ENCODE measurements at regions not wholly inside any gene's neighbourhood (a gene's known extent, or its start where the extent isn't known, plus 50 kb on each side); places are given as distances from the start of the nearest gene placed in this dataset.

DNA sequence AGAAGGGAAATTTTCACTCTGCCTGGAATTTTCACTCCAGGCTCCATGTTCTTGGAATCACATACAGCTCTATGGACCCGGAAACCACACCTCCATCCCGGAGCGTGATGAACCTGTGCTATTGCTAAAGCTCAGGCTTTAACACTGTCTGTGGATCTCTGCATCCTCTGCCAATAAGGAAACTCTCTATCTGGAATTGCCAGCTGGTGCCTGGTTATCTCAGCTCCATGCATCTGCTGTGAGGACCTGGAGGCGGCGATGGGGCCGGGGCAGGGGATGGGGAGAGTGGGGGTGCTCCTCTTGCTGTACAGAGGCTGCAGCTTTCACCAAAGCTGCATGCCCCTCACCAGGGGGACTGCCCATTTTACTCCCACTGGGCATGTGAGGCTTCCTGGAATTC is 754.0 kb upstream of the SOX11 start:
- Histone ChIP-seq H3F3A (ENCODE audit: control insufficient read depth, insufficient read depth) (no peaks in the 10 kb centered on the region), H3K9me3 (ENCODE audit: control insufficient read depth, insufficient read depth, low read length) (peaks cover 6% of the 10 kb centered on the region; the same call in 1 of the 2 replicates), H3K27me3 (ENCODE audit: control insufficient read depth, low read length) (no peaks in the 10 kb centered on the region), H3K36me3 (ENCODE audit: control insufficient read depth, low read length) (no peaks in the 10 kb centered on the region), H3K4me2 (ENCODE audit: low read length) (no peak overlapping the region), H3K79me2 (ENCODE audit: control insufficient read depth, low read length) (no peaks in the 10 kb centered on the region), H3K9me2 (replicated peaks; ENCODE audit: control insufficient read depth, low read length) (no peaks in the 10 kb centered on the region), H3K27ac (ENCODE audit: low read depth, low read length) (no peak overlapping the region), H4K20me1 (ENCODE audit: control insufficient read depth, insufficient read depth, low read depth, low read length) (no peaks in the 10 kb centered on the region), H3K4me1 (ENCODE audit: control insufficient read depth, low read length) (no peaks in the 10 kb centered on the region), H3K4me3 (ENCODE audit: low read length) (no peak overlapping the region)
- no peak for TF ChIP-seq CTCF (IDR thresholded peaks at IDR 0.05; ENCODE audit: low read depth, low read length, poor library complexity, severe bottlenecking)
- no peak for TF ChIP-seq EZH2phosphoT487 (IDR thresholded peaks at IDR 0.05; ENCODE audit: borderline replicate concordance, low read length)

GRCh38 chr2:4942441-4942840 is 749.7 kb upstream of the SOX11 start:
- H3K27me3 ChIP-seq (ENCODE audit: control insufficient read depth, low read length), result no peaks in the 10 kb centered on the region
- no peaks in the 10 kb centered on the region for H3F3A ChIP-seq (ENCODE audit: control insufficient read depth, insufficient read depth)
- H3K9me2 ChIP-seq (replicated peaks; ENCODE audit: control insufficient read depth, low read length), result no peaks in the 10 kb centered on the region
- no peaks in the 10 kb centered on the region for H3K4me1 ChIP-seq (ENCODE audit: control insufficient read depth, low read length)
- no peaks in the 10 kb centered on the region for H4K20me1 ChIP-seq (ENCODE audit: control insufficient read depth, insufficient read depth, low read depth, low read length)
- no peak overlapping the region for H3K4me3 ChIP-seq (ENCODE audit: low read length)
- TF ChIP-seq CTCF (IDR thresholded peaks at IDR 0.05; ENCODE audit: low read depth, low read length, poor library complexity, severe bottlenecking) (no peak), EZH2phosphoT487 (IDR thresholded peaks at IDR 0.05; ENCODE audit: borderline replicate concordance, low read length) (no peak)
- H3K27ac ChIP-seq (ENCODE audit: low read depth, low read length), result no peak overlapping the region
- H3K36me3 ChIP-seq (ENCODE audit: control insufficient read depth, low read length), result no peaks in the 10 kb centered on the region
- H3K9me3 ChIP-seq (ENCODE audit: control insufficient read depth, insufficient read depth, low read length), result peaks cover 6% of the 10 kb centered on the region; the same call in 1 of the 2 replicates
- no peak overlapping the region for H3K4me2 ChIP-seq (ENCODE audit: low read length)
- H3K79me2 ChIP-seq (ENCODE audit: control insufficient read depth, low read length), result no peaks in the 10 kb centered on the region

- TF ChIP-seq EZH2phosphoT487 (IDR thresholded peaks at IDR 0.05; ENCODE audit: borderline replicate concordance, low read length), result no peak
- TF ChIP-seq CTCF (IDR thresholded peaks at IDR 0.05; ENCODE audit: low read depth, low read length, poor library complexity, severe bottlenecking), result no peak
- Histone ChIP-seq H3F3A (ENCODE audit: control insufficient read depth, insufficient read depth) (no peaks in the 10 kb centered on the region), H4K20me1 (ENCODE audit: control insufficient read depth, insufficient read depth, low read depth, low read length) (no peaks in the 10 kb centered on the region), H3K4me3 (ENCODE audit: low read length) (no peak overlapping the region), H3K27ac (ENCODE audit: low read depth, low read length) (no peak overlapping the region), H3K36me3 (ENCODE audit: control insufficient read depth, low read length) (no peaks in the 10 kb centered on the region), H3K9me2 (replicated peaks; ENCODE audit: control insufficient read depth, low read length) (no peaks in the 10 kb centered on the region), H3K27me3 (ENCODE audit: control insufficient read depth, low read length) (no peaks in the 10 kb centered on the region), H3K9me3 (ENCODE audit: control insufficient read depth, insufficient read depth, low read length) (no peaks in the 10 kb centered on the region), H3K79me2 (ENCODE audit: control insufficient read depth, low read length) (no peaks in the 10 kb centered on the region), H3K4me2 (ENCODE audit: low read length) (no peak overlapping the region), H3K4me1 (ENCODE audit: control insufficient read depth, low read length) (no peaks in the 10 kb centered on the region)
These were observed 744.3 kb upstream of the SOX11 start for GRCh38 chr2:4947911-4948310.

- H3K36me3 ChIP-seq (ENCODE audit: control insufficient read depth, low read length), result no peaks in the 10 kb centered on the region
- no peaks in the 10 kb centered on the region for H3K79me2 ChIP-seq (ENCODE audit: control insufficient read depth, low read length)
- H3K4me2 ChIP-seq (ENCODE audit: low read length), result no peak overlapping the region
- no peaks in the 10 kb centered on the region for H3K9me2 ChIP-seq (replicated peaks; ENCODE audit: control insufficient read depth, low read length)
- TF ChIP-seq CTCF (IDR thresholded peaks at IDR 0.05; ENCODE audit: low read depth, low read length, poor library complexity, severe bottlenecking) (no peak), EZH2phosphoT487 (IDR thresholded peaks at IDR 0.05; ENCODE audit: borderline replicate concordance, low read length) (no peak)
- no peak overlapping the region for H3K27ac ChIP-seq (ENCODE audit: low read depth, low read length)
- H3K9me3 ChIP-seq (ENCODE audit: control insufficient read depth, insufficient read depth, low read length), result no peaks in the 10 kb centered on the region
- no peak overlapping the region for H3K4me3 ChIP-seq (ENCODE audit: low read length)
- H4K20me1 ChIP-seq (ENCODE audit: control insufficient read depth, insufficient read depth, low read depth, low read length), result no peaks in the 10 kb centered on the region
- no peaks in the 10 kb centered on the region for H3F3A ChIP-seq (ENCODE audit: control insufficient read depth, insufficient read depth)
- H3K27me3 ChIP-seq (ENCODE audit: control insufficient read depth, low read length), result no peaks in the 10 kb centered on the region
- no peaks in the 10 kb centered on the region for H3K4me1 ChIP-seq (ENCODE audit: control insufficient read depth, low read length)
These were observed 740.8 kb upstream of the SOX11 start for GRCh38 chr2:4951368-4951767.
